G401 (cell line): ENCODE measurements at regions not wholly inside any gene's neighbourhood (a gene's known extent, or its start where the extent isn't known, plus 50 kb on each side); places are given as distances from the start of the nearest gene placed in this dataset.
"Not testable (repeated sequence)": the region's sequence is repeated elsewhere in the genome, so short reads cannot be mapped to it uniquely, and the experiment has no call there.

Source experiments
- DNase-seq: peaks from one replicate; pipeline ENCODE4 v3.0.0-alpha.2; 2015; ENCODE audit warnings: low spot score
- in situ Hi-C: cut with HindIII; loops from 2 replicates; pipeline ENCODE4 v1.10.0; 2016; ENCODE audit warnings: low sequenced_read_pairs, mixed read lengths

GRCh38 chr3:88824666-88825564, 282.5 kb upstream of the EPHA3 start:
- DNase-seq, result no peak
- in situ Hi-C loops, result no loop called here

GRCh38 chr3:88828466-88828865, 279.0 kb upstream of the EPHA3 start:
- in situ Hi-C loops, result no loop called here
- no peak for DNase-seq

GRCh38 chr3:88852606-88853005, 254.8 kb upstream of the EPHA3 start:
- in situ Hi-C loops, result no loop called here
- DNase-seq, result no peak

- in situ Hi-C loops, result no loop called here
- DNase-seq, result no peak
Observed at GRCh38 chr3:88863196-88863595, 244.2 kb upstream of the EPHA3 start.

- DNase-seq, result no peak
- in situ Hi-C loops, result no loop called here
Observed at GRCh38 chr3:88876724-88877123, 230.7 kb upstream of the EPHA3 start.

- DNase-seq, result no peak
- in situ Hi-C loops, result no loop called here
Observed at GRCh38 chr3:88879905-88880304, 227.5 kb upstream of the EPHA3 start.

- DNase-seq, result no peak
- in situ Hi-C loops, result no loop called here
Observed at GRCh38 chr3:88882121-88882520, 225.3 kb upstream of the EPHA3 start.

- DNase-seq, in situ Hi-C loops: not testable (repeated sequence)
Observed at GRCh38 chr3:88886624-88887023, 220.8 kb upstream of the EPHA3 start.

GRCh38 chr3:88896026-88896425, 211.4 kb upstream of the EPHA3 start:
- in situ Hi-C loops, result no loop called here
- DNase-seq, result no peak

- in situ Hi-C loops, result no loop called here
- DNase-seq, result no peak
Observed at GRCh38 chr3:88912294-88912877, 195.0 kb upstream of the EPHA3 start.

- DNase-seq, result no peak
- in situ Hi-C loops, result no loop called here
Observed at GRCh38 chr3:88918841-88919240, 188.6 kb upstream of the EPHA3 start.

GRCh38 chr3:88921986-88922385, 185.4 kb upstream of the EPHA3 start:
- in situ Hi-C loops, result no loop called here

GRCh38 chr3:88926221-88926620, 181.2 kb upstream of the EPHA3 start:
- in situ Hi-C loops, result no loop called here
- DNase-seq, result no peak

More at GRCh38 chr3:88921986-88922385, 185.4 kb upstream of the EPHA3 start:
- no peak for DNase-seq

- no peak for DNase-seq
Observed at GRCh38 chr3:88930611-88931010, 176.8 kb upstream of the EPHA3 start.

GRCh38 chr3:88936831-88937230, 170.6 kb upstream of the EPHA3 start:
- no peak for DNase-seq

More at GRCh38 chr3:88930611-88931010, 176.8 kb upstream of the EPHA3 start:
- in situ Hi-C loops, result no loop called here

GRCh38 chr3:88940296-88940695, 167.1 kb upstream of the EPHA3 start:
- in situ Hi-C loops, result no loop called here
- DNase-seq, result no peak

More at GRCh38 chr3:88936831-88937230, 170.6 kb upstream of the EPHA3 start:
- in situ Hi-C loops, result no loop called here

- DNase-seq, result no peak
- in situ Hi-C loops, result no loop called here
Observed at GRCh38 chr3:88947013-88947412, 160.4 kb upstream of the EPHA3 start.

GRCh38 chr3:88954853-88955252, 152.6 kb upstream of the EPHA3 start:
- in situ Hi-C loops, result no loop called here
- DNase-seq, result no peak

- in situ Hi-C loops, result no loop called here
Observed at GRCh38 chr3:88955274-88955673, 152.1 kb upstream of the EPHA3 start.

GRCh38 chr3:88957711-88958439, 149.5 kb upstream of the EPHA3 start:
- in situ Hi-C loops, result no loop called here
- no peak for DNase-seq

More at GRCh38 chr3:88955274-88955673, 152.1 kb upstream of the EPHA3 start:
- DNase-seq, result no peak
